EH (cell line): ENCODE measurements at regions not wholly inside any gene's neighbourhood (a gene's known extent, or its start where the extent isn't known, plus 50 kb on each side); places are given as distances from the start of the nearest gene placed in this dataset.

Experiments used
- DNase-seq: peaks from one replicate; pipeline ENCODE4 v3.0.0-alpha.2; 2015; ENCODE audit warnings: low read depth

- no peak for DNase-seq
These were observed 280.8 kb downstream of the RERGL start for GRCh38 chr12:17809206-17809605.

GRCh38 chr12:17802657-17803641, 287.0 kb downstream of the RERGL start:
- no peak for DNase-seq

- DNase-seq = no peak
These were observed 296.1 kb downstream of the RERGL start for GRCh38 chr12:17793854-17794253.

GRCh38 chr12:17778242-17778641, 311.8 kb downstream of the RERGL start:
- no peak for DNase-seq

GRCh38 chr12:17763366-17763765, 326.6 kb downstream of the RERGL start:
- no peak for DNase-seq

GRCh38 chr12:17759982-17760381, 330.0 kb downstream of the RERGL start:
- no peak for DNase-seq
